GM12865 (cell line): ENCODE measurements at regions not wholly inside any gene's neighbourhood (a gene's known extent, or its start where the extent isn't known, plus 50 kb on each side); places are given as distances from the start of the nearest gene placed in this dataset.

Source experiments
- DNase-seq: peaks from one replicate; pipeline ENCODE4 v3.0.0; 2010; ENCODE audit warnings: low read depth
- H3K4me3 ChIP-seq: 2 replicates; pipeline ENCODE4 v1.5.1; 2011; ENCODE audit warnings: mild to moderate bottlenecking, low read depth, low read length, control low read depth
- CTCF ChIP-seq: IDR thresholded peaks from 2 replicates; pipeline ENCODE4 v1.5.1; 2011; ENCODE audit warnings: low read length, control low read depth, low read depth, inconsistent platforms; ENCODE audit not compliant: insufficient read depth; ENCODE audit errors: missing control alignments

- peak; percentile 11 for TF ChIP-seq CTCF
- no peak overlapping the region for H3K4me3 ChIP-seq
- DNase-seq, result no peak
Measured at GRCh38 chr6:68313911-68314310, 321.2 kb upstream of the ADGRB3 start.

GRCh38 chr6:68307301-68307700, 327.8 kb upstream of the ADGRB3 start:
- H3K4me3 ChIP-seq, result no peak overlapping the region
- TF ChIP-seq CTCF, result no peak
- no peak for DNase-seq

GRCh38 chr6:68296126-68296525, 339.0 kb upstream of the ADGRB3 start:
- no peak for DNase-seq
- no peak overlapping the region for H3K4me3 ChIP-seq
- TF ChIP-seq CTCF, result no peak

- no peak for TF ChIP-seq CTCF
- DNase-seq, result no peak
- H3K4me3 ChIP-seq, result no peak overlapping the region
Measured at GRCh38 chr6:68282646-68283045, 352.4 kb upstream of the ADGRB3 start.

GRCh38 chr6:68279793-68280557, 355.1 kb upstream of the ADGRB3 start:
- no peak for TF ChIP-seq CTCF
- DNase-seq, result no peak
- no peak overlapping the region for H3K4me3 ChIP-seq

GRCh38 chr6:68273297-68273696, 361.8 kb upstream of the ADGRB3 start:
- no peak overlapping the region for H3K4me3 ChIP-seq
- TF ChIP-seq CTCF, result no peak
- no peak for DNase-seq

- no peak for TF ChIP-seq CTCF
- H3K4me3 ChIP-seq, result no peak overlapping the region
- DNase-seq, result no peak
Measured at GRCh38 chr6:68256391-68256790, 378.7 kb upstream of the ADGRB3 start.
